ENCODE measurements at regions not wholly inside any gene's neighbourhood (a gene's known extent, or its start where the extent isn't known, plus 50 kb on each side); places are given as distances from the start of the nearest gene placed in this dataset.

DNA sequence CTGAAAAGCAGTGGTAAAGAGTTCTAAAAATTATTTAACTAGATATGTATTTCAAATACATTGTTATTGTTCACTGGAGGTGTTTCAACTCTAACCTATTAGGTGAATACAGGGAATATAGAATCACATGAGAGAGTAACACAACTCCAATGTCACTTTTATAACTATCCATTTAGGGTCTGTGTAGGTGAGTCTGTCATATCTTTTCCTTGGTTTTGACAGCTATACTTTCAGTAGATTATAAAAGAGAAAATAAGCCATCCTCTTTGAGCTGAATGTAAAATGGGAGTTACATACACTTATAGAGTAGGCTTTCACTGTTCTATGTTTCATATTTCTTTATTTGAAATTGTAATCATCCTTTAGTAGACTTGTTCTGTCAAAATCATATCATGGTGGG, 2321.0 kb downstream of the PCDH9 start:
- ATAC-seq (ENCODE audit: low FRiP score) (no peak), DNase-seq (ENCODE audit: low spot score) (no peak)
- TF ChIP-seq, protein P1, sequence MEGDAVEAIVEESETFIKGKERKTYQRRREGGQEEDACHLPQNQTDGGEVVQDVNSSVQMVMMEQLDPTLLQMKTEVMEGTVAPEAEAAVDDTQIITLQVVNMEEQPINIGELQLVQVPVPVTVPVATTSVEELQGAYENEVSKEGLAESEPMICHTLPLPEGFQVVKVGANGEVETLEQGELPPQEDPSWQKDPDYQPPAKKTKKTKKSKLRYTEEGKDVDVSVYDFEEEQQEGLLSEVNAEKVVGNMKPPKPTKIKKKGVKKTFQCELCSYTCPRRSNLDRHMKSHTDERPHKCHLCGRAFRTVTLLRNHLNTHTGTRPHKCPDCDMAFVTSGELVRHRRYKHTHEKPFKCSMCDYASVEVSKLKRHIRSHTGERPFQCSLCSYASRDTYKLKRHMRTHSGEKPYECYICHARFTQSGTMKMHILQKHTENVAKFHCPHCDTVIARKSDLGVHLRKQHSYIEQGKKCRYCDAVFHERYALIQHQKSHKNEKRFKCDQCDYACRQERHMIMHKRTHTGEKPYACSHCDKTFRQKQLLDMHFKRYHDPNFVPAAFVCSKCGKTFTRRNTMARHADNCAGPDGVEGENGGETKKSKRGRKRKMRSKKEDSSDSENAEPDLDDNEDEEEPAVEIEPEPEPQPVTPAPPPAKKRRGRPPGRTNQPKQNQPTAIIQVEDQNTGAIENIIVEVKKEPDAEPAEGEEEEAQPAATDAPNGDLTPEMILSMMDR (IDR thresholded peaks at IDR 0.05) = no peak

DNA sequence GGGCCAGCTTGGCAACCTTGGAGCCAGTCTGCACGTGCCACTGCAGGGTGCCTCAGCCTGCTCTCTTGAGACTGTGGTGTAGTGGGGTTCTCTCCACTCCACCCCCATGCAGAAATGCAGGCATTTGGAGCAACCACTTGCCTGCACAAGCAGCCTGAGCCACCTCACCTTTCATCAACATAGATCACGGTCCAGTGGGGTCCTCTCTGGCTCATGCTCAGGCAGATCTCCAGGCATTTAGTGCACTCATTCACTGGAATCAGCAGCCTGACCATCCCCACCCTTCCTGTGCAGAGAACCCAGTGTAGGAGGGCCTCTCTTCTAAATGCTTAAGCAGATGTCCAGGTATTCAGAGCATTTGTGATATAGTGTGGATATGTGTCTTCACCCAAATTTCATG, 2330.1 kb downstream of the PCDH9 start:
- ATAC-seq (ENCODE audit: low FRiP score) (no peak), DNase-seq (ENCODE audit: low spot score) (no peak)
- TF ChIP-seq, protein P1 (IDR thresholded peaks at IDR 0.05) = no peak

DNA sequence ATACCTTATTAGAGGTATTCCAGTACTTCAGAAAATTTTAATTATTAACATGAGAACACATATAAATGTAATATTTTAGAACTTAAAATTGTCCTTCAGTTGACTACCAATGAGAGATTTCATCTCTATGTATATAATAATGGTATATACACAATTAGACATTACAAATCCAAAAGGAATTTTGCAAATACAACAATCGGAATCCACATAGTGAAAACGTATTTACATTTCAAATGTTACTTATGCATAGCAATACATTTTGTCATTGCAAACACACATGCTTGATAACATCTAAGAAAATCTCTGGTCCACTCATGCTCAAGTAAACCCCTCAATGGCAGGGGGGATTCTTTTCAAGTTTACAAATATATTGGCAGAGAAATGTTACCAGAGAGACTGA, 2345.2 kb downstream of the PCDH9 start:
- DNase-seq (ENCODE audit: low spot score) (no peak), ATAC-seq (ENCODE audit: low FRiP score) (no peak)
- TF ChIP-seq, protein P1 (IDR thresholded peaks at IDR 0.05) = no peak

DNA sequence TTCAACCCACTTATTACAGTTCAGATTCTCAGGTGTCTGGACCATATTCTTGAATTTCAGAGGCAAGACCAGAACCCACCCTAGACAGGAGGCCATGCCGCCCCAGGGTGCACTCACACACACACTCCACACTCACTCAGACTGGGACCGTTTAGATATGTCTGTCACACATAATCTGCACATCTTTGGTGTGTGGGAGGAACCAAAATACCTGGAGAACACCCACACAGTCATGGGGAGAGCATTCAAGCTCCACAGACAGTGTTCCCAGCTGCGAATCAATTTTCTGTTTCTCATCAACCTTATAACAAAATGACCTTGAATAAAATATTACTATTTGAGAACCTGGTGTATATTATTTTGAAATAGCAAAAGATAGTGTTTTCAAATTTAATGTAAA, 2353.0 kb downstream of the PCDH9 start:
- TF ChIP-seq, protein P1 (IDR thresholded peaks at IDR 0.05) = no peak
- ATAC-seq (ENCODE audit: low FRiP score) (no peak), DNase-seq (ENCODE audit: low spot score) (no peak)

DNA sequence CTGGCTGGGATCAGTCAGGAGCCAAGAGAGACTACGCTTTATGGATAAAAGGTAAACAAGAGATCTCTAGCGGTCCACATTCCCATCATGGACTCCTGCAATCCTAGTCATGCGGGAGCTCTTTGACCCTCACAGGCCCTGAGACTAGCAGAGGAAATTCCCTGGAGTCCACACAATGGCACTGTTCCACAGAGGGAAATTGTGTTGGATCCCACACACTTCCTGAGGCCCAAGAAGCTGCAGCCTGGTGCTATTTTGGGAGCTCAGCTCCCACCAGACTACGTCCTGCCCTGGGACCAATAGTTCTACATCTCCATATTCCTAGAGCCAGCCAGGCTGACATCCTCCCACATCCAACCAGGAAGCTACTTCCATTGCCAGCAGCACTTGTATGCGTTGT, 2358.4 kb downstream of the PCDH9 start:
- TF ChIP-seq, protein P1 (IDR thresholded peaks at IDR 0.05) = no peak
- DNase-seq (ENCODE audit: low spot score) (no peak), ATAC-seq (ENCODE audit: low FRiP score) (no peak)

DNA sequence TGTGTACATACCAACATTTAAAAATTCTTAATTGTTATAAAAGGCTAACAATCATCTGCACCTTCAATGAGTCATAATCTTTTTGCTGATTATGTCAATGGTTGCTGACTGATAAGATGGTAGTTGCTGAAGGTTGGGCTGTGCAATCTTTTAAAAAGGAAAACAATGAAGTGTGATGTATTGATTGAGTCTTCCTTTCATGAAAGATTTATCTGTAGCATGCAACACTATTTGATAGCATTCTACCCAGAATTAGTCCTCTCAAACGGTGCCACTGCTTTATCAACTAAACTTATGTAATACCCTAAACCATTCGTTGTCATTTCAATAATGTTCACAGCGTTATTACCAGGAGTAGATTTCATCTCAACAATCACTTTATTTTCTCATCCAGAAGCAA, 2360.6 kb downstream of the PCDH9 start:
- no peak for ATAC-seq (ENCODE audit: low FRiP score)
- DNase-seq (ENCODE audit: low spot score) = no peak
- TF ChIP-seq, protein P1 (IDR thresholded peaks at IDR 0.05) = no peak

DNA sequence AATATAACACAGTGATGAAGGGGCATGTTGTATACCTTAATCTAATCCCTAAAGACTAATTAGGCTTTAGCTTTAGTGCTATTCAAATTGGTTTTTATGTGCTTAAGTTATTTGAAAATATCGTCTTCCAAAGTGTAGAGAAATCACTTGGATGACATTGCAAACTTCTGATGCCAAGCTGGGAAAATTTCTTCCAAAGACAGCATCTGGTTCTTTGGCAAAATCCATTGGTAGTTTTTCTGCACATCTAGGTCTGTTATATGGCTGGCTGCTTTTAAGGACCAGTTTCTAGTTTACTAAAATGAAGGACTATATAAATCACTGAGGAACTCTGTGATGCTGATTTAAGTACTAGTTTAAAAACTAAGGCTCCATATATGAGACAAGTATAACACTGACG, 2362.3 kb downstream of the PCDH9 start:
- no peak for DNase-seq (ENCODE audit: low spot score)
- TF ChIP-seq, protein P1 (IDR thresholded peaks at IDR 0.05) = no peak
- no peak for ATAC-seq (ENCODE audit: low FRiP score)

Data from omental fat pad (tissue), 3 donors.